SK-N-SH (cell line): ENCODE measurements at regions not wholly inside any gene's neighbourhood (a gene's known extent, or its start where the extent isn't known, plus 50 kb on each side); places are given as distances from the start of the nearest gene placed in this dataset.

ENCODE experiments used
- CTCF ChIA-PET: fragments of 300-600, 350-600 bp; formaldehyde crosslinking; extraction: SDS; loops from one replicate; lab custom pipeline; 2021; lab: Yijun Ruan, JAX
- POLR2A ChIA-PET: fragments of 350-600 bp; sonication (Branson Sonifier 250); formaldehyde crosslinking; extraction: SDS; loops from one replicate; lab custom pipeline; 2020; ENCODE audit warnings: antibody characterized with exemption, inconsistent platforms; lab: Yijun Ruan, JAX
- DNase-seq: peaks from one replicate; pipeline ENCODE4 v3.0.0; 2012
- H2AFZ ChIP-seq: fragments of 200-600 bp; sonication (generic); 2 replicates; pipeline ENCODE4 v1.8.1; 2016; ENCODE audit warnings: antibody characterized with exemption, mild to moderate bottlenecking, low read depth
- H3F3A ChIP-seq: fragments of 200-600 bp; sonication (generic); replicated peaks from 2 replicates; pipeline ENCODE3; 2016; ENCODE audit warnings: antibody characterized with exemption, mild to moderate bottlenecking; ENCODE audit not compliant: insufficient read depth
- H3K27ac ChIP-seq, 2 experiments: fragments of 200-500 bp in 1 of 2; fragments of 200-600 bp in 1 of 2; sonication (Bioruptor generic) in 1 of 2; sonication (generic), shearing (Covaris generic) in 1 of 2; 2 replicates each; pipeline versions ENCODE4 v1.5.1 to v1.6.1; 2014 to 2016; ENCODE audit warnings: low read depth in 2 of 2, inconsistent platforms in 1 of 2, low read length in 1 of 2, mild to moderate bottlenecking in 1 of 2, mixed read lengths in 1 of 2
- H3K27me3 ChIP-seq: fragments of 200-600 bp; sonication (generic), shearing (Covaris generic); 2 replicates; pipeline ENCODE4 v1.6.1; 2016; ENCODE audit warnings: mixed run types; ENCODE audit not compliant: insufficient read depth
- H3K36me3 ChIP-seq, 2 experiments: fragments of 200-500 bp in 1 of 2; fragments of 200-600 bp in 1 of 2; sonication (Bioruptor generic) in 1 of 2; sonication (generic) in 1 of 2; replicated peaks in 1 of 2; 2 replicates each; pipeline versions ENCODE3 to v1.5.1; 2014 to 2016; ENCODE audit warnings: low read length in 1 of 2, mild to moderate bottlenecking in 1 of 2; ENCODE audit not compliant: insufficient read depth in 2 of 2, control insufficient read depth in 1 of 2
- H3K4me1 ChIP-seq, 2 experiments: fragments of 200-500 bp in 1 of 2; fragments of 200-600 bp in 1 of 2; sonication (Bioruptor generic) in 1 of 2; sonication (generic), shearing (Covaris generic) in 1 of 2; 2 replicates each; pipeline versions ENCODE4 v1.5.1 to v1.6.1; 2014 to 2016; ENCODE audit warnings: low read depth in 1 of 2, low read length in 1 of 2, mixed run types in 1 of 2; ENCODE audit not compliant: insufficient read depth in 2 of 2, control insufficient read depth in 1 of 2
- H3K4me2 ChIP-seq: fragments of 200-600 bp; sonication (generic), shearing (Covaris generic); 2 replicates; pipeline ENCODE4 v1.6.1; 2017; ENCODE audit warnings: mixed run types
- H3K4me3 ChIP-seq, 2 experiments: fragments of 200-500 bp in 1 of 2; fragments of 200-600 bp in 1 of 2; sonication (Bioruptor generic) in 1 of 2; sonication (generic), shearing (Covaris generic) in 1 of 2; 2 replicates each; pipeline versions ENCODE4 v1.5.1 to v1.8.1; 2014 to 2016; ENCODE audit warnings: low read depth in 2 of 2, inconsistent platforms in 1 of 2, low read length in 1 of 2, mild to moderate bottlenecking in 1 of 2, mixed read lengths in 1 of 2, moderate library complexity in 1 of 2
- H3K79me2 ChIP-seq: fragments of 200-600 bp; sonication (generic); 2 replicates; pipeline ENCODE4 v1.8.1; 2017; ENCODE audit warnings: mild to moderate bottlenecking; ENCODE audit not compliant: insufficient read depth
- H3K9ac ChIP-seq: fragments of 200-600 bp; sonication (generic); 2 replicates; pipeline ENCODE4 v1.6.1; 2017; ENCODE audit warnings: mixed run types
- H3K9me2 ChIP-seq: fragments of 200-600 bp; sonication (generic); 2 replicates; pipeline ENCODE4 v1.6.1; 2017; ENCODE audit warnings: mixed run types
- H3K9me3 ChIP-seq: fragments of 200-600 bp; sonication (generic); 2 replicates; pipeline ENCODE4 v1.6.1; 2017; ENCODE audit warnings: mixed run types, mild to moderate bottlenecking, moderate library complexity
- H4K20me1 ChIP-seq: fragments of 200-600 bp; sonication (generic); 2 replicates; pipeline ENCODE4 v1.6.1; 2017; ENCODE audit warnings: mild to moderate bottlenecking, mixed run types; ENCODE audit not compliant: insufficient read depth
- CHD2 ChIP-seq: fragments of 150-350 bp; IDR thresholded peaks from 2 replicates; pipeline ENCODE4 v1.6.1; 2018; ENCODE audit warnings: low read length; ENCODE audit not compliant: partially characterized antibody
- ELF1 ChIP-seq: IDR thresholded peaks from 2 replicates; pipeline ENCODE4 v1.4.0; 2012
- EP300 ChIP-seq, 2 experiments: IDR thresholded peaks; 2 replicates each; pipeline versions ENCODE4 v1.4.0 to v1.6.1; 2012; ENCODE audit warnings: borderline replicate concordance in 1 of 2, low read depth in 1 of 2, low read length in 1 of 2
- FOSL2 ChIP-seq: IDR thresholded peaks from 2 replicates; pipeline ENCODE4 v1.4.0; 2012; ENCODE audit warnings: low read depth, mild to moderate bottlenecking, moderate library complexity, borderline replicate concordance
- FOXJ3 ChIP-seq: sonication (generic); formaldehyde crosslinking; IDR thresholded peaks from 2 replicates; pipeline ENCODE4 v1.5.1; 2020; ENCODE audit warnings: mild to moderate bottlenecking, missing genetic modification reagents
- FOXM1 ChIP-seq: IDR thresholded peaks from 2 replicates; pipeline ENCODE4 v1.4.0; 2012; ENCODE audit warnings: low read depth, mild to moderate bottlenecking
- IRF3 ChIP-seq: fragments of 150-350 bp; IDR thresholded peaks from 2 replicates; pipeline ENCODE4 v1.6.1; 2016; ENCODE audit warnings: mild to moderate bottlenecking, low read depth, low read length
- JUND ChIP-seq: IDR thresholded peaks from 2 replicates; pipeline ENCODE4 v1.4.0; 2012
- MEF2A ChIP-seq: IDR thresholded peaks from 2 replicates; pipeline ENCODE4 v1.4.0; 2012; ENCODE audit warnings: low read depth, borderline replicate concordance
- NFIC ChIP-seq: IDR thresholded peaks from 2 replicates; pipeline ENCODE4 v1.4.0; 2012; ENCODE audit warnings: borderline replicate concordance
- NRF1 ChIP-seq: IDR thresholded peaks from 2 replicates; pipeline ENCODE4 v1.6.1; 2012; ENCODE audit warnings: low read depth, mild to moderate bottlenecking, low read length
- POLR2AphosphoS5 ChIP-seq: IDR thresholded peaks from 2 replicates; pipeline ENCODE4 v1.6.1; 2012; ENCODE audit warnings: low read depth, low read length
- RAD21 ChIP-seq: IDR thresholded peaks from 2 replicates; pipeline ENCODE4 v1.6.1; 2012; ENCODE audit warnings: mild to moderate bottlenecking, low read length
- SMC3 ChIP-seq: IDR thresholded peaks from 2 replicates; pipeline ENCODE4 v1.6.1; 2012; ENCODE audit warnings: low read depth, low read length, improper control_type of control experiment
- TCF12 ChIP-seq: IDR thresholded peaks from 2 replicates; pipeline ENCODE4 v1.4.0; 2012
- TEAD4 ChIP-seq: IDR thresholded peaks from 2 replicates; pipeline ENCODE4 v1.4.0; 2012; ENCODE audit warnings: mild to moderate bottlenecking, borderline replicate concordance; ENCODE audit not compliant: insufficient read depth
- YY1 ChIP-seq: IDR thresholded peaks from 2 replicates; pipeline ENCODE4 v1.4.0; 2012; ENCODE audit warnings: low read depth, mild to moderate bottlenecking
- WGBS: methylation state at CpG from one replicate; pipeline ENCODE4 v1.1.6; 2017; ENCODE audit warnings: low lambda C conversion rate; 5-methylcytosine and 5-hydroxymethylcytosine counted together
- TF ChIP-seq, protein P1 (sequence below): IDR thresholded peaks from 2 replicates; pipeline ENCODE4 v1.4.0; 2012; ENCODE audit warnings: low read depth, borderline replicate concordance

- TF ChIP-seq NFIC: no peak
- TF ChIP-seq JUND: no peak
- TF ChIP-seq NRF1: no peak
- TF ChIP-seq IRF3: no peak
- no peak for TF ChIP-seq TCF12
- no peak for TF ChIP-seq MEF2A
- TF ChIP-seq, protein P1, sequence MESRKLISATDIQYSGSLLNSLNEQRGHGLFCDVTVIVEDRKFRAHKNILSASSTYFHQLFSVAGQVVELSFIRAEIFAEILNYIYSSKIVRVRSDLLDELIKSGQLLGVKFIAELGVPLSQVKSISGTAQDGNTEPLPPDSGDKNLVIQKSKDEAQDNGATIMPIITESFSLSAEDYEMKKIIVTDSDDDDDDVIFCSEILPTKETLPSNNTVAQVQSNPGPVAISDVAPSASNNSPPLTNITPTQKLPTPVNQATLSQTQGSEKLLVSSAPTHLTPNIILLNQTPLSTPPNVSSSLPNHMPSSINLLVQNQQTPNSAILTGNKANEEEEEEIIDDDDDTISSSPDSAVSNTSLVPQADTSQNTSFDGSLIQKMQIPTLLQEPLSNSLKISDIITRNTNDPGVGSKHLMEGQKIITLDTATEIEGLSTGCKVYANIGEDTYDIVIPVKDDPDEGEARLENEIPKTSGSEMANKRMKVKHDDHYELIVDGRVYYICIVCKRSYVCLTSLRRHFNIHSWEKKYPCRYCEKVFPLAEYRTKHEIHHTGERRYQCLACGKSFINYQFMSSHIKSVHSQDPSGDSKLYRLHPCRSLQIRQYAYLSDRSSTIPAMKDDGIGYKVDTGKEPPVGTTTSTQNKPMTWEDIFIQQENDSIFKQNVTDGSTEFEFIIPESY: no peak
- TF ChIP-seq FOXM1: no peak
- no peak for TF ChIP-seq EP300 (IDR thresholded peaks at IDR 0.05; ENCODE audit: borderline replicate concordance in 1 of 2, low read depth in 1 of 2, low read length in 1 of 2)
- no peak for TF ChIP-seq FOSL2
- no peak for TF ChIP-seq POLR2AphosphoS5
- no peak for TF ChIP-seq SMC3
- no peak for TF ChIP-seq YY1
Observed at GRCh38 chr10:105356626-105357025, 715.5 kb downstream of the SORCS3 start (continued).

DNA sequence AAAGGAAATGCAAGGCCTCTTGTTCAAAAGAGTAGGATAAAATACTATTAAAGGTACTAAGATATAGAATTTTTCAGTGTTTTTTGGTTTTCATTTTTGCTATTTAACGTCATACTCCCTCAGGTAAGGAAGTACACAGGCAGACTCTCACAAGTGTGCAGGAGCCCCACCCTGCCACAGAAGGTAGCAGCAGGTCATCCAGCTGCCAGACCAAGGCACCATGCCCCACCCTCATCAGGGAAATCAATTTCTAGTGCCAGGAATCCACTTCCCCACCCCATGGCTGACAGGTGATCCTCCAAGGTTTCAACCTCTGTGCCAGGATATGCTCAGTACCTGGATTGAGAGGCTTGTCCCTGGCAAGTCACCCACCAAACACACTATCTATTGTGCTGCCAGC lies 712.9 kb downstream of the SORCS3 start:
- no peaks in the 10 kb centered on the region for H3K9me3 ChIP-seq
- DNase-seq: no peak
- WGBS: 20% methylated on average over 1 of the region's 1 CpG
- no peaks in the 10 kb centered on the region for H4K20me1 ChIP-seq
- H3K4me2 ChIP-seq: no peak overlapping the region
- no peak overlapping the region for H3K4me3 ChIP-seq
- H3K79me2 ChIP-seq: no peaks in the 10 kb centered on the region
- H3K9ac ChIP-seq: no peak overlapping the region
- no peaks in the 10 kb centered on the region for H3K36me3 ChIP-seq
- no peak overlapping the region for H3K27ac ChIP-seq
- TF ChIP-seq RAD21: no peak
- no peak for TF ChIP-seq YY1
- TF ChIP-seq FOXJ3: no peak
- no peak for TF ChIP-seq ELF1
- TF ChIP-seq TEAD4: no peak
- no peak for TF ChIP-seq CHD2
- TF ChIP-seq TCF12: no peak
- TF ChIP-seq, protein P1: no peak
- TF ChIP-seq IRF3: no peak
- no peak for TF ChIP-seq FOXM1
- no peaks in the 10 kb centered on the region for H3K9me2 ChIP-seq
- H3K4me1 ChIP-seq: no peaks in the 10 kb centered on the region
- ChIA-PET POLR2A (no interaction called here), CTCF (no interaction called here)
- no peaks in the 10 kb centered on the region for H3K27me3 ChIP-seq
- H3F3A ChIP-seq: no peaks in the 10 kb centered on the region
- no peak overlapping the region for H2AFZ ChIP-seq
